Naive thymus-derived CD4-positive, alpha-beta T cell (primary cell): ENCODE measurements at regions not wholly inside any gene's neighbourhood (a gene's known extent, or its start where the extent isn't known, plus 50 kb on each side); places are given as distances from the start of the nearest gene placed in this dataset.

ENCODE experiments used
- ATAC-seq: fragments of 150-1000 bp; cut with Tn5 transposase; 2 replicates; pipeline ENCODE4 v1.10.0; 2021; ENCODE audit warnings: mild to moderate bottlenecking, moderate library complexity
- CTCF ChIA-PET: fragments of 350-600 bp; sonication (Branson Sonifier 250); formaldehyde crosslinking; loops from one replicate; lab custom pipeline; 2021; ENCODE audit warnings: antibody characterized with exemption; lab: Charles Lee
- POLR2A ChIA-PET: fragments of 350-600 bp; sonication (Branson Sonifier 250); formaldehyde crosslinking; loops from one replicate; lab custom pipeline; 2021; ENCODE audit warnings: antibody characterized with exemption, inconsistent platforms; lab: Charles Lee
- DNase-seq, 9 donors: peaks; one replicate each; pipeline versions ENCODE4 v3.0.0 to v3.0.0-alpha.2; 2020 to 2022; ENCODE audit warnings: mixed read lengths in 1 of 9
- H3K27ac ChIP-seq: one replicate; pipeline ENCODE4 v1.7.0; 2013; ENCODE audit warnings: mild to moderate bottlenecking, low read depth, low read length, moderate library complexity
- H3K27me3 ChIP-seq, 2 donors: one replicate each; pipeline ENCODE4 v1.7.0; 2013; ENCODE audit warnings: low read length in 2 of 2, mild to moderate bottlenecking in 2 of 2, moderate library complexity in 2 of 2; ENCODE audit not compliant: control insufficient read depth in 2 of 2, insufficient read depth in 2 of 2
- H3K36me3 ChIP-seq, 3 experiments: 1 replicate in 2 of 3; 2 replicates in 1 of 3; pipeline ENCODE4 v1.7.0; 2013; ENCODE audit warnings: low read length in 3 of 3, mild to moderate bottlenecking in 3 of 3, moderate library complexity in 1 of 3; ENCODE audit not compliant: insufficient read depth in 3 of 3, control insufficient read depth in 2 of 3
- H3K4me1 ChIP-seq, 2 donors: one replicate each; pipeline ENCODE4 v1.7.0; 2013; ENCODE audit warnings: low read length in 2 of 2, mild to moderate bottlenecking in 2 of 2, moderate library complexity in 1 of 2; ENCODE audit not compliant: control insufficient read depth in 2 of 2, insufficient read depth in 2 of 2
- H3K4me3 ChIP-seq: 2 replicates; pipeline ENCODE4 v1.7.0; 2013; ENCODE audit warnings: mild to moderate bottlenecking, low read length
- H3K9me3 ChIP-seq, 3 experiments: 1 replicate in 2 of 3; 2 replicates in 1 of 3; pipeline ENCODE4 v1.7.0; 2013; ENCODE audit warnings: low read length in 3 of 3; ENCODE audit not compliant: control insufficient read depth in 2 of 3
- H3K27ac Mint-ChIP-seq, 9 donors: one replicate each; pipeline ENCODE4 v1.8.0; 2020 to 2022; ENCODE audit warnings: mixed read lengths in 9 of 9, mild to moderate bottlenecking in 8 of 9, moderate library complexity in 5 of 9, inconsistent platforms in 2 of 9
- H3K27me3 Mint-ChIP-seq, 5 donors: one replicate each; pipeline ENCODE4 v1.8.0; 2021 to 2022; ENCODE audit warnings: mixed read lengths in 5 of 5, mild to moderate bottlenecking in 1 of 5
- H3K36me3 Mint-ChIP-seq, 5 donors: one replicate each; pipeline ENCODE4 v1.8.0; 2020 to 2022; ENCODE audit warnings: mixed read lengths in 5 of 5, mild to moderate bottlenecking in 3 of 5, inconsistent platforms in 1 of 5
- H3K4me1 Mint-ChIP-seq, 7 donors: one replicate each; pipeline ENCODE4 v1.8.0; 2020 to 2022; ENCODE audit warnings: mixed read lengths in 7 of 7, mild to moderate bottlenecking in 3 of 7, inconsistent platforms in 1 of 7
- H3K4me3 Mint-ChIP-seq, 10 donors: one replicate each; pipeline ENCODE4 v1.8.0; 2020 to 2022; ENCODE audit warnings: mild to moderate bottlenecking in 10 of 10, mixed read lengths in 10 of 10, moderate library complexity in 6 of 10, inconsistent platforms in 2 of 10
- H3K9me3 Mint-ChIP-seq, 11 donors: one replicate each; pipeline ENCODE4 v1.8.0; 2020 to 2022; ENCODE audit warnings: mixed read lengths in 11 of 11, mild to moderate bottlenecking in 4 of 11, inconsistent platforms in 1 of 11, moderate library complexity in 1 of 11
- intact Hi-C, 2 donors: fragments of 100-400 bp; cut with micrococcal nuclease; formaldehyde crosslinking; loops; one replicate each; pipeline ENCODE4 v1.15.1; 2023

- H3K36me3 Mint-ChIP-seq, result peaks cover 0 to 4% (median 0%) of the 10 kb centered on the region in 5 donors
- Histone ChIP-seq H3K4me3 (no peak overlapping the region), H3K36me3 (no peaks in the 10 kb centered on the region), H3K4me1 (no peaks in the 10 kb centered on the region), H3K27ac (no peak overlapping the region), H3K9me3 (peaks cover 0 to 3% (median 0%) of the 10 kb centered on the region in 3 experiments), H3K27me3 (no peaks in the 10 kb centered on the region)
- POLR2A ChIA-PET, result no interaction called here
- DNase-seq (no peak), ATAC-seq (no peak)
- no peak overlapping the region for H3K4me3 Mint-ChIP-seq
- intact Hi-C loops, result no loop called here
- no peak overlapping the region for H3K27ac Mint-ChIP-seq
- H3K27me3 Mint-ChIP-seq, result no peaks in the 10 kb centered on the region
- peaks cover 0 to 30% (median 6%) of the 10 kb centered on the region in 11 donors for H3K9me3 Mint-ChIP-seq
- no peaks in the 10 kb centered on the region for H3K4me1 Mint-ChIP-seq
- CTCF ChIA-PET, result no interaction called here
Measured at GRCh38 chr4:134276476-134276875, 74.9 kb upstream of the PABPC4L start.

- no peaks in the 10 kb centered on the region for H3K36me3 Mint-ChIP-seq
- H3K9me3 Mint-ChIP-seq, result peaks cover 0 to 28% (median 3%) of the 10 kb centered on the region in 11 donors
- no peak overlapping the region for H3K4me3 ChIP-seq
- H3K27ac Mint-ChIP-seq, result no peak overlapping the region
- H3K36me3 ChIP-seq, result no peaks in the 10 kb centered on the region
- no peaks in the 10 kb centered on the region for H3K27me3 Mint-ChIP-seq
- H3K4me3 Mint-ChIP-seq, result no peak overlapping the region
- H3K4me1 ChIP-seq, result no peaks in the 10 kb centered on the region
- H3K4me1 Mint-ChIP-seq, result no peaks in the 10 kb centered on the region
- ChIA-PET POLR2A (no interaction called here), CTCF (no interaction called here)
- H3K9me3 ChIP-seq, result no peaks in the 10 kb centered on the region
- H3K27me3 ChIP-seq, result no peaks in the 10 kb centered on the region
- intact Hi-C loops, result no loop called here
- ATAC-seq (no peak), DNase-seq (no peak)
- no peak overlapping the region for H3K27ac ChIP-seq
Measured at GRCh38 chr4:134260126-134260525, 58.5 kb upstream of the PABPC4L start.
